ENCODE measurements at regions not wholly inside any gene's neighbourhood (a gene's known extent, or its start where the extent isn't known, plus 50 kb on each side); places are given as distances from the start of the nearest gene placed in this dataset.

- Histone ChIP-seq H3K9me3 (no peaks in the 10 kb centered on the region), H3K27me3 (no peaks in the 10 kb centered on the region), H3K27ac (no peak overlapping the region), H3K4me1 (no peaks in the 10 kb centered on the region), H3K4me3 (replicated peaks in 1 of 3) (no peak overlapping the region), H3K36me3 (no peaks in the 10 kb centered on the region)
- WGBS, 2 donors = 91% methylated on average over 6 of the region's 6 CpGs
- intact Hi-C loops (cut with DNase I) = no loop called here
- DNase-seq = no peak
- no peak for TF ChIP-seq POLR2A (IDR thresholded peaks at IDR 0.05)
- no peak for TF ChIP-seq CTCF (IDR thresholded peaks at IDR 0.05)
These were observed 93.0 kb upstream of the ARGLU1 start for GRCh38 chr13:106660746-106661625.

GRCh38 chr13:106657104-106657503 lies 89.2 kb upstream of the ARGLU1 start:
- Histone ChIP-seq H3K27me3 (no peaks in the 10 kb centered on the region), H3K36me3 (no peaks in the 10 kb centered on the region), H3K4me3 (replicated peaks in 1 of 3) (no peak overlapping the region), H3K4me1 (no peaks in the 10 kb centered on the region), H3K9me3 (no peaks in the 10 kb centered on the region), H3K27ac (no peak overlapping the region)
- WGBS, 2 donors = 75 to 81% methylated on average over 3 of the region's 3 CpGs
- intact Hi-C loops (cut with DNase I) = no loop called here
- TF ChIP-seq CTCF (IDR thresholded peaks at IDR 0.05) (no peak), POLR2A (IDR thresholded peaks at IDR 0.05) (no peak)
- no peak for DNase-seq

DNA sequence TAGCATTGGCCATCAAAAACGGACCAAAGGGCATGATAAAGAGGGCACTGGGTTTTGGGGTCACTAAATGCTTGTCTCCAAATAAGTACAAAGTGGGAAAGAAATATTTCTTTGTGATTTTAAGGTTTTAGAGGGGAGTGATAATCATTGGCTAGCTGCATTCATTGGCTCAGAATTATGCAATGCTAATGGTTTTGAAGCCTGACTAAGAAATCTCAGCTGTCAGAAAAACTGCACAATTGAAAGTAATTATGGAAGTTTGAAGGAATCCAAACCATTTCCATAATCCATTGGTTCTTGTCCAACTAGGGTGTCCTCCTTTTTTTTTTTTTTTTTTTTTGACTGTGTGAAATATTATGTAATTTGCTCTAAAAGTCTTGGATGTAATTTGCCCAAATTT lies 88.2 kb upstream of the ARGLU1 start:
- TF ChIP-seq POLR2A (IDR thresholded peaks at IDR 0.05) (no peak), CTCF (IDR thresholded peaks at IDR 0.05) (no peak)
- H3K4me3 ChIP-seq (replicated peaks in 1 of 3) = no peak overlapping the region
- intact Hi-C loops (cut with DNase I) = no loop called here
- no peak overlapping the region for H3K27ac ChIP-seq
- no peaks in the 10 kb centered on the region for H3K36me3 ChIP-seq
- WGBS, 2 donors = 81 to 83% methylated on average over 1 of the region's 1 CpG
- no peaks in the 10 kb centered on the region for H3K9me3 ChIP-seq
- H3K27me3 ChIP-seq = no peaks in the 10 kb centered on the region
- no peaks in the 10 kb centered on the region for H3K4me1 ChIP-seq
- DNase-seq = no peak

GRCh38 chr13:106651442-106651841 lies 83.5 kb upstream of the ARGLU1 start:
- Histone ChIP-seq H3K4me1 (no peaks in the 10 kb centered on the region), H3K27me3 (no peaks in the 10 kb centered on the region), H3K27ac (no peak overlapping the region), H3K4me3 (replicated peaks in 1 of 3) (no peak overlapping the region), H3K9me3 (no peaks in the 10 kb centered on the region), H3K36me3 (no peaks in the 10 kb centered on the region)
- no peak for TF ChIP-seq CTCF (IDR thresholded peaks at IDR 0.05)
- TF ChIP-seq POLR2A (IDR thresholded peaks at IDR 0.05) = no peak
- WGBS, 2 donors = 82 to 89% methylated on average over 3 of the region's 3 CpGs
- intact Hi-C loops (cut with DNase I) = no loop called here
- DNase-seq = no peak

DNA sequence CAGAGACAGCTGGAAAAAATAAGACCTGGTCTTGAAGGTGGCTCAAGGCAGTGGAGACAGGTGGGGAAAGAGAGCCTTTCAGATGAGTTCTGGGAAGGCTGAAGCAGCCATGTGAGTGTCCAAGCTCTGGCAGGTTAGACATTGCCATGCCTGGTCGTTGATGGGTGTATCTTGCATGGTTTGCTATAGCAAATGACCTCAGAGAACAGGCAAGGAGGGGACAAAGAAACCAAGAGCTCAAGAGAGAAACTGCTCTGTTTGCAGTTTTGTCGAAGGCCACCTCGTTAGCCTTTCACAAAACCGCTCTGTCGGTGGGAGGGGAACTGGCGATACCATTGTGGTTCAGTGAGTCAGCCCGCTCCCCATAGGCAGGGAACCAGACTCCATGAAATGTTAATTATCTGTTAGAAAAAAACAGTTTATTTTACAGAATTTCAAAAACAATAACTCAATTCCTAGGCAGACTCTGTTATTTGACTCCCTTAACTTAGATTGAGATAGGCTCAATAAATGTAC lies 82.8 kb upstream of the ARGLU1 start:
- Histone ChIP-seq H3K4me1 (no peaks in the 10 kb centered on the region), H3K27ac (no peak overlapping the region)
- WGBS, 2 donors = 92 to 93% methylated on average over 7 of the region's 7 CpGs

More for the DNA sequence above, 82.8 kb upstream of the ARGLU1 start:
- Histone ChIP-seq H3K27me3 (no peaks in the 10 kb centered on the region), H3K36me3 (no peaks in the 10 kb centered on the region), H3K9me3 (no peaks in the 10 kb centered on the region), H3K4me3 (replicated peaks in 1 of 3) (no peak overlapping the region)
- intact Hi-C loops (cut with DNase I) = no loop called here
- no peak for DNase-seq
- no peak for TF ChIP-seq POLR2A (IDR thresholded peaks at IDR 0.05)
- TF ChIP-seq CTCF (IDR thresholded peaks at IDR 0.05) = no peak

Measured in thyroid gland (tissue), 4 donors.